NCI-H2171 (cell line): ENCODE measurements at regions not wholly inside any gene's neighbourhood (a gene's known extent, or its start where the extent isn't known, plus 50 kb on each side); places are given as distances from the start of the nearest gene placed in this dataset.

Source experiments
- DNase-seq: peaks from one replicate; lab custom pipeline; 2025; lab: John Stamatoyannopoulos, UW

DNA sequence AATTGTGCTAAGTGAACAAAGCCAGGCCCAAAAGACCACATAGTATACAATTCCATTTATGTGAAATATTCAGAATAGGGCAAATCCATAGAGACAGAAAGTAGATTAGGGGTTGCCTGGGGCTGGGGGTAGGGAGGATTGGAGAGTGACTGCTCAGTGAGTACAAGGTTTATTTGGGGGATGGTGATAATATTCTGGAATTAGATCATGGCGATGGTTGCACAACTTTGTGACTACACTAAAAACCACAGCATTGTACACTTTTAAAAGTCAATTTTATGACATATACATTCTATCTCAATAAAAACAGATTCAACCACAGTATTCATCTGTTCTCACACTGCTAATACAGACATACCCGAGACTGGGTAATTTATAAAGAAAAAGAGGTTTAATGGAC, 68.7 kb upstream of the MAP1LC3B2 start:
- DNase-seq, result no peak

- no peak for DNase-seq
These were observed 66.4 kb upstream of the MAP1LC3B2 start for GRCh38 chr12:116492703-116493324.

DNA sequence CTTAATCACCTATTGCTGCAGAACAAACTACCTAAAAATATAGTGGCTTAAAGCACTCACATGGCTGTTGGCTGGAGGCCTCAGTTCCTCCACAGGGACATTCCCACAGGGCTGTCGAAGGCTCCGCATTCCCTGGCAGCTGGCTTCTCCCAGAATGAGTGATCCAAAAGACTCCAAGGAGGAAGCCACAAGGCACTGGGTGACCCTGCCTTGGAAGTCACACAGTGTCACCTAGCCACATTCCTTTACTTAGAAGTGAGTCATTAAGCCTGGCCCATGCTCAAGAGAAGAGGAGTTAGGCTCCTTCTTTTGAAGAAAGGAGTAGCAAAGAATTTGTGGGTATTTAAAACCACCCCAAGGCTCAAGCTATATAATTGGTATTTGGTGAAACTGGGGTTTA, 63.9 kb upstream of the MAP1LC3B2 start:
- DNase-seq, result no peak

DNA sequence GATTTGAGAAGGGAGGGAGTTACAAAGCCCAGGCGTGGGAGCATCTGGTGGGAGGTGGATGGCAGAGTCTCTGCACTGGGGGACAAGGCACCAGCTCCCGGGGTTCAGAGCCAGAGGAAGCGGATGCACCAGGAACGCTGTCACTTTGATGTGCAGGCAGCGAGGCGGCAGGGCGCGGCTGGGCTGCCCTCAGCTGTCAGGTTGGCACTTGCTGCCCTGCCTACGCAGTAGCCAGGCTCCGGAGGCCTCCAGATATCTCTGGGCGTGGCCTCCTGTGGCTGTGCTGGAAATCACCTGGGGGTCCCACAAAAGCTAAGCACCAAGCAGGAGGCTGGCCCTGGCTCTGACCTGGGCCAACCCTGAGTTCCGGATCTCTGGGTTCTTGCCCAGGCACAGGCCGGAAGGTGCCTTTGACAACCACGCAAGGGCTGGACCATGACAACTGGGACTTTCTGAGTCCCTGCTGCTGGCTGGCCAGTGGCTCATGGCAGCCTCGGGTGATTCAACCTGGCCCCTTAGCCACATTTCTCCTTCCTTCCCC, 62.1 kb upstream of the MAP1LC3B2 start:
- no peak for DNase-seq

DNA sequence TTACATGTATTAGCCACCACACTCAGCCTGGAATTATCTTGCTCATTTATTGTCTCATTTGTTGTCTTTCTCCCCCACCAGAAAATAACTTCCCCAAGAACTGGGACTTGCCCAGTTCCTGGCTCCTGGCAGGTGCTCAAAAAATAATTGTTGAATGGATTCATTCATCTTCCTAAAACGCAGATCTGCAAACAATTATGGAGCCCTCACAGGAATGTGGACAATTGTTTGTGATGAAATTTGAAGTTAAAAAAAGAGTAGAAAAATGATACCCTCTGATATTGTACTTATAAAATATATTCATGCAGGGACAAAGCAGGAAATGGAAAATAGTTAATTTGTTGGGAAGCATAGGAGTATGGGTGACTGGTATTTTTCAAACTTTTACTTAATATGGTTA, 60.7 kb upstream of the MAP1LC3B2 start:
- no peak for DNase-seq

- DNase-seq, result no peak
These were observed 56.9 kb upstream of the MAP1LC3B2 start for GRCh38 chr12:116502141-116502725.

DNA sequence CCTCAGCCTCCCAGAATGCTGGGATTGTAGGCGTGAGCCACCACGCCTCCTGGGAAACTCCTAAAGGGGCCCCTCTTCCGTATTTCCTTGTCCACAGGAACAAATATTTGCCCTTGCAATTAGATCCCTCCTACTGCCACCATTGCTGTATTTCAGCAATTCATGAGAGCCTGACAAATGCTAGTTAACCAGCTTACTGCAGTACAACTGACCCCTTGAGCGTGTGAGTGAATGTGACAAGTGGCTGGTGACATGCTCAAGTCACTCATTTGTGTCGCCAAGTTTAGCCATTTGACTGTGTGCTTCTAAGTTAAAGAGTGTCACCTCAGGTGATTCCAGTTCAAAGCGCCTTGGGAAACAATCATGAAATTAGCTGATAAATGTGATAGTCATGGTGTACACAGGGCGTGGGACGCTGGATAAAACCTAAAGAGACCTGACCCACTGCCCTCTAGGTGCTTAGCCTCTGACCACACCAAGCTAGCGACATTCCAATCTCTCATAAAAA, 56.1 kb upstream of the MAP1LC3B2 start:
- no peak for DNase-seq

DNA sequence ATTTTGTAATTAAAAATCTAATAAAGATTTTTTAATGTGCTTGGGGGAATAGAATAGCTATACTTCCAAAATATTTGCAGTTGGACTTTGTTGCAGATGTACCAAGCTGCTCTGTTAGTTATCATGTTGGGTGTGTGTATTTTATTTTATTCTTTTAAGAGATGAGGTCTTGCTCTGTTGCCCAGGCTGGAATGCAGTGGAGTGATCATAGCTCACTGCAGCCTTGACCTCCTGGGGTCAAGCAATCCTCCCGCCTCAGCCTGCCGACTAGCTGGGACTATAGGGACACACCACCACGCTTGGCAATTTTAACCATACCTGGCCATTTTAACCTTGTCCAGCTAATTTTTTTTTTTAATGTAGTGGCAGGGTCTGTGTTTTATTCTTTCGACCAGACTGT, 54.7 kb upstream of the MAP1LC3B2 start:
- no peak for DNase-seq

DNA sequence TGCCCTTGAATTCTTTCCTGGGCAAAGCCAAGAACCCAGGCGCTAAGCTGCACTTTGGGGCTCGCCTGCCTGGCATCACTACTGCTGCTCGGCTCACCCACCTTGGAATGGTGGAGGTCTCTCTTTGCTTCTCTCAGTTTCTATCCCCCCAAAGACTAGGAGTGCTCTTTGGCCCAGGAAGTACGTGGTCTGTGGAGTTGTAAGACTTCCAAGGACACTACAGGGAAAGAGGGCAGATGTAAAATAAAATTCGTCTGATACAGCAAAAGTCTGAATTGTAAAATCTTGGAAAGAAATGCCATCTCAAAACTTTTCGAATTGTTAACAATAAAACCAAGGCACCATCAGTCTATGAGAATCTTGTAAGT, 52.5 kb upstream of the MAP1LC3B2 start:
- no peak for DNase-seq

GRCh38 chr12:116508145-116509121, 50.7 kb upstream of the MAP1LC3B2 start:
- no peak for DNase-seq
